ENCODE measurements at regions not wholly inside any gene's neighbourhood (a gene's known extent, or its start where the extent isn't known, plus 50 kb on each side); places are given as distances from the start of the nearest gene placed in this dataset.

GRCh38 chr1:72365693-72366092, 83.4 kb upstream of the NEGR1 start:
- CTCF ChIA-PET, result no interaction called here
- DNase-seq (no peak), ATAC-seq (no peak)
- peaks cover 9% of the 10 kb centered on the region for H3K4me1 Mint-ChIP-seq (ENCODE audit: low read depth)
- H3K27me3 Mint-ChIP-seq, result no peaks in the 10 kb centered on the region
- no peak for TF ChIP-seq CTCF (IDR thresholded peaks at IDR 0.05)
- H3K9me3 Mint-ChIP-seq, result no peaks in the 10 kb centered on the region
- no peak overlapping the region for H3K4me3 Mint-ChIP-seq
- POLR2A ChIA-PET, result no interaction called here
- no peak overlapping the region for H3K27ac Mint-ChIP-seq
- intact Hi-C loops (cut with micrococcal nuclease), result no loop called here
- H3K36me3 Mint-ChIP-seq (ENCODE audit: low read depth), result no peaks in the 10 kb centered on the region

- DNase-seq (no peak), ATAC-seq (no peak)
- peaks cover 4% of the 10 kb centered on the region for H3K4me1 Mint-ChIP-seq (ENCODE audit: low read depth)
- no peaks in the 10 kb centered on the region for H3K27me3 Mint-ChIP-seq
- H3K9me3 Mint-ChIP-seq, result no peaks in the 10 kb centered on the region
- no peak overlapping the region for H3K4me3 Mint-ChIP-seq
- no peak for TF ChIP-seq CTCF (IDR thresholded peaks at IDR 0.05)
- CTCF ChIA-PET, result no interaction called here
- H3K36me3 Mint-ChIP-seq (ENCODE audit: low read depth), result no peaks in the 10 kb centered on the region
- POLR2A ChIA-PET, result no interaction called here
- intact Hi-C loops (cut with micrococcal nuclease), result no loop called here
- H3K27ac Mint-ChIP-seq, result no peak overlapping the region
Observed at GRCh38 chr1:72362538-72362937, 80.2 kb upstream of the NEGR1 start.

GRCh38 chr1:72357411-72357810, 75.1 kb upstream of the NEGR1 start:
- Mint-ChIP-seq H3K27me3 (no peaks in the 10 kb centered on the region), H3K9me3 (no peaks in the 10 kb centered on the region), H3K4me3 (no peak overlapping the region), H3K4me1 (ENCODE audit: low read depth) (no peaks in the 10 kb centered on the region), H3K36me3 (ENCODE audit: low read depth) (no peaks in the 10 kb centered on the region), H3K27ac (no peak overlapping the region)
- CTCF ChIA-PET, result no interaction called here
- ATAC-seq (no peak), DNase-seq (no peak)
- no peak for TF ChIP-seq CTCF (IDR thresholded peaks at IDR 0.05)
- POLR2A ChIA-PET, result no interaction called here
- intact Hi-C loops (cut with micrococcal nuclease), result no loop called here

- Mint-ChIP-seq H3K27me3 (no peaks in the 10 kb centered on the region), H3K4me1 (ENCODE audit: low read depth) (no peaks in the 10 kb centered on the region), H3K27ac (no peak overlapping the region), H3K4me3 (no peak overlapping the region), H3K9me3 (no peaks in the 10 kb centered on the region), H3K36me3 (ENCODE audit: low read depth) (no peaks in the 10 kb centered on the region)
- TF ChIP-seq CTCF (IDR thresholded peaks at IDR 0.05), result no peak
- ChIA-PET POLR2A (no interaction called here), CTCF (no interaction called here)
- DNase-seq (no peak), ATAC-seq (no peak)
- intact Hi-C loops (cut with micrococcal nuclease), result no loop called here
Observed at GRCh38 chr1:72355899-72356298, 73.6 kb upstream of the NEGR1 start.

GRCh38 chr1:72341661-72342060, 59.3 kb upstream of the NEGR1 start:
- intact Hi-C loops (cut with micrococcal nuclease), result no loop called here

More at GRCh38 chr1:72341661-72342060, 59.3 kb upstream of the NEGR1 start:
- CTCF ChIA-PET, result no interaction called here
- DNase-seq (no peak), ATAC-seq (no peak)
- no peaks in the 10 kb centered on the region for H3K27me3 Mint-ChIP-seq
- H3K4me3 Mint-ChIP-seq, result no peak overlapping the region
- H3K27ac Mint-ChIP-seq, result no peak overlapping the region
- POLR2A ChIA-PET, result no interaction called here
- no peaks in the 10 kb centered on the region for H3K4me1 Mint-ChIP-seq (ENCODE audit: low read depth)
- no peaks in the 10 kb centered on the region for H3K9me3 Mint-ChIP-seq
- H3K36me3 Mint-ChIP-seq (ENCODE audit: low read depth), result no peaks in the 10 kb centered on the region
- TF ChIP-seq CTCF (IDR thresholded peaks at IDR 0.05), result no peak

Data from activated CD8-positive, alpha-beta T cell treated with anti-CD3 and anti-CD28 coated beads for 36 hours (primary cell).